H1 (cell line): ENCODE measurements at regions not wholly inside any gene's neighbourhood (a gene's known extent, or its start where the extent isn't known, plus 50 kb on each side); places are given as distances from the start of the nearest gene placed in this dataset.

Experiments used
- CTCF ChIA-PET: fragments of 300-600 bp; sonication (Branson Sonifier 250); formaldehyde crosslinking; loops from one replicate; lab custom pipeline; 2021; ENCODE audit not compliant: partially characterized antibody; lab: Charles Lee
- POLR2A ChIA-PET: fragments of 300-600 bp; sonication (Branson Sonifier 250); formaldehyde crosslinking; loops from one replicate; lab custom pipeline; 2021; ENCODE audit warnings: inconsistent platforms; ENCODE audit not compliant: partially characterized antibody; lab: Charles Lee
- DNase-seq, 2 experiments: peaks; one replicate each; pipeline versions ENCODE4 v3.0.0 to v3.0.0-alpha.2; 2010 to 2022; ENCODE audit warnings: low spot score in 2 of 2, low read depth in 1 of 2, mixed read lengths in 1 of 2
- FAIRE-seq: peaks from 2 replicates; lab custom pipeline; 2011; peaks lifted over from hg19 to GRCh38; lab: Jason Lieb, UNC
- H2AFZ ChIP-seq: 2 replicates; pipeline ENCODE4 v1.8.1; 2012; ENCODE audit warnings: low read length, inconsistent platforms
- H2AK5ac ChIP-seq: 2 replicates; pipeline ENCODE4 v1.6.1; 2013; ENCODE audit warnings: low read depth, low read length
- H2BK120ac ChIP-seq: replicated peaks from 2 replicates; pipeline ENCODE3; 2013; ENCODE audit warnings: low read depth, low read length, inconsistent platforms
- H2BK12ac ChIP-seq: 2 replicates; pipeline ENCODE4 v1.6.1; 2013; ENCODE audit warnings: low read depth, low read length
- H2BK15ac ChIP-seq: 2 replicates; pipeline ENCODE4 v1.6.1; 2013; ENCODE audit warnings: low read length
- H2BK20ac ChIP-seq: 2 replicates; pipeline ENCODE4 v1.6.1; 2013; ENCODE audit warnings: low read length
- H2BK5ac ChIP-seq: 2 replicates; pipeline ENCODE4 v1.6.1; 2013; ENCODE audit warnings: low read depth, low read length
- H3K14ac ChIP-seq: 2 replicates; pipeline ENCODE4 v1.6.1; 2013; ENCODE audit warnings: inconsistent platforms; ENCODE audit not compliant: insufficient read length
- H3K18ac ChIP-seq: 2 replicates; pipeline ENCODE4 v1.6.1; 2013; ENCODE audit warnings: low read length; ENCODE audit errors: extremely low read depth
- H3K23ac ChIP-seq: 2 replicates; pipeline ENCODE4 v1.6.1; 2013; ENCODE audit warnings: inconsistent platforms; ENCODE audit not compliant: insufficient read length
- H3K23me2 ChIP-seq: 2 replicates; pipeline ENCODE4 v1.6.1; 2013; ENCODE audit warnings: low read depth, low read length
- H3K27ac ChIP-seq: 2 replicates; pipeline ENCODE4 v1.6.1; 2011; ENCODE audit warnings: low read depth, low read length, inconsistent platforms
- H3K27me3 ChIP-seq, 4 experiments: replicated peaks in 1 of 4; 1 replicate in 1 of 4; 2 replicates in 3 of 4; pipeline versions ENCODE4 v1.6.1 to v1.8.1; 2011 to 2013; ENCODE audit warnings: low read length in 3 of 4, mild to moderate bottlenecking in 3 of 4, inconsistent platforms in 2 of 4, mixed read lengths in 2 of 4, moderate library complexity in 1 of 4; ENCODE audit not compliant: control insufficient read depth in 3 of 4, insufficient read depth in 3 of 4; ENCODE audit errors: extremely low read depth in 1 of 4
- H3K36me3 ChIP-seq, 4 experiments: 2 replicates each; pipeline versions ENCODE4 v1.6.1 to v1.8.1; 2011 to 2013; ENCODE audit warnings: mild to moderate bottlenecking in 4 of 4, low read length in 3 of 4, moderate library complexity in 2 of 4, control low read depth in 1 of 4, inconsistent platforms in 1 of 4; ENCODE audit not compliant: insufficient read depth in 4 of 4, control insufficient read depth in 2 of 4
- H3K4ac ChIP-seq: replicated peaks from 2 replicates; pipeline ENCODE3; 2013; ENCODE audit warnings: low read length, low read depth, mixed read lengths, inconsistent platforms; ENCODE audit not compliant: insufficient read length
- H3K4me1 ChIP-seq, 4 experiments: replicated peaks in 1 of 4; 1 replicate in 1 of 4; 2 replicates in 3 of 4; pipeline versions ENCODE4 v1.6.1 to v1.8.1; 2011 to 2013; ENCODE audit warnings: low read length in 3 of 4, inconsistent platforms in 2 of 4, mixed read lengths in 1 of 4; ENCODE audit not compliant: insufficient read depth in 4 of 4, control insufficient read depth in 3 of 4
- H3K4me2 ChIP-seq, 2 experiments: 2 replicates each; pipeline versions ENCODE4 v1.6.1 to v1.8.1; 2011 to 2013; ENCODE audit warnings: low read depth in 2 of 2, low read length in 2 of 2, control low read depth in 1 of 2, inconsistent platforms in 1 of 2, mild to moderate bottlenecking in 1 of 2; ENCODE audit not compliant: insufficient read depth in 1 of 2
- H3K4me3 ChIP-seq, 4 experiments: fragments of 200-600, 300-600 bp in 1 of 4; sonication (generic), shearing (Covaris generic), sonication (Bioruptor Twin) in 1 of 4; 2 replicates each; pipeline versions ENCODE4 v1.5.1 to v1.8.1; 2011 to 2016; ENCODE audit warnings: low read length in 4 of 4, low read depth in 3 of 4, control low read depth in 2 of 4, inconsistent platforms in 2 of 4, mild to moderate bottlenecking in 2 of 4, mixed read lengths in 1 of 4, moderate library complexity in 1 of 4; ENCODE audit not compliant: insufficient read depth in 2 of 4; ENCODE audit errors: extremely low read depth in 1 of 4
- H3K56ac ChIP-seq: replicated peaks from 2 replicates; pipeline ENCODE3; 2013; ENCODE audit warnings: low read depth, mild to moderate bottlenecking, mixed read lengths, low read length, inconsistent platforms; ENCODE audit not compliant: insufficient read length
- H3K79me1 ChIP-seq: 2 replicates; pipeline ENCODE4 v1.6.1; 2013; ENCODE audit warnings: low read depth, low read length, control low read depth
- H3K79me2 ChIP-seq, 2 experiments: 2 replicates each; pipeline versions ENCODE4 v1.6.1 to v1.8.1; 2012 to 2013; ENCODE audit warnings: low read length in 2 of 2, mild to moderate bottlenecking in 2 of 2, inconsistent platforms in 1 of 2; ENCODE audit not compliant: insufficient read depth in 2 of 2, control insufficient read depth in 1 of 2
- H3K9ac ChIP-seq, 4 experiments: replicated peaks in 1 of 4; 1 replicate in 1 of 4; 2 replicates in 3 of 4; pipeline versions ENCODE4 v1.6.1 to v1.8.1; 2011 to 2013; ENCODE audit warnings: low read depth in 3 of 4, low read length in 3 of 4, control low read depth in 2 of 4, mild to moderate bottlenecking in 2 of 4, moderate library complexity in 2 of 4, inconsistent platforms in 1 of 4; ENCODE audit errors: extremely low read depth in 1 of 4
- H3K9me3 ChIP-seq, 2 experiments: 2 replicates each; pipeline versions ENCODE4 v1.6.1 to v1.8.1; 2012 to 2013; ENCODE audit warnings: mild to moderate bottlenecking in 2 of 2, moderate library complexity in 2 of 2, control low read depth in 1 of 2, inconsistent platforms in 1 of 2, low read depth in 1 of 2, low read length in 1 of 2, mixed read lengths in 1 of 2; ENCODE audit not compliant: insufficient read depth in 2 of 2
- H4K20me1 ChIP-seq, 2 experiments: replicated peaks in 1 of 2; 2 replicates each; pipeline versions ENCODE3 to v1.8.1; 2011 to 2013; ENCODE audit warnings: inconsistent platforms in 2 of 2, low read length in 2 of 2, mild to moderate bottlenecking in 1 of 2; ENCODE audit not compliant: insufficient read depth in 2 of 2, control insufficient read depth in 1 of 2
- H4K5ac ChIP-seq: 2 replicates; pipeline ENCODE4 v1.6.1; 2013; ENCODE audit warnings: low read length, low read depth, mixed read lengths, inconsistent platforms; ENCODE audit not compliant: insufficient read length
- H4K8ac ChIP-seq: 2 replicates; pipeline ENCODE4 v1.8.0; 2013; ENCODE audit warnings: mild to moderate bottlenecking, moderate library complexity, low read length, inconsistent platforms; ENCODE audit not compliant: insufficient read depth; ENCODE audit errors: extremely low read depth
- H4K91ac ChIP-seq: replicated peaks from 2 replicates; pipeline ENCODE3; 2013; ENCODE audit warnings: low read length, mixed read lengths, inconsistent platforms; ENCODE audit not compliant: insufficient read length
- BRCA1 ChIP-seq: IDR thresholded peaks from 2 replicates; pipeline ENCODE4 v1.6.1; 2012; ENCODE audit warnings: low read depth, low read length, improper control_type of control experiment
- E2F6 ChIP-seq: IDR thresholded peaks from 2 replicates; pipeline ENCODE4 v1.6.1; 2012; ENCODE audit warnings: inconsistent platforms
- HDAC6 ChIP-seq: IDR thresholded peaks from one replicate; pipeline ENCODE4 v1.7.1; 2012; ENCODE audit warnings: low read depth, mild to moderate bottlenecking, inconsistent platforms, low read length, moderate library complexity
- WGBS, 2 experiments: shearing (Covaris generic) in 1 of 2; methylation state at CpG; one replicate each; pipeline versions ENCODE4 v1.1.6 to v1.1.7; 2013 to 2015; ENCODE audit warnings: low lambda C conversion rate in 2 of 2, mixed read lengths in 2 of 2, inconsistent platforms in 1 of 2, low coverage in 1 of 2, missing lambda C conversion rate in 1 of 2; ENCODE audit not compliant: insufficient replicate concordance in 2 of 2, insufficient coverage in 1 of 2, insufficient read length in 1 of 2; ENCODE audit errors: extremely low coverage in 1 of 2, missing lambda C conversion rate in 1 of 2; 5-methylcytosine and 5-hydroxymethylcytosine counted together

DNA sequence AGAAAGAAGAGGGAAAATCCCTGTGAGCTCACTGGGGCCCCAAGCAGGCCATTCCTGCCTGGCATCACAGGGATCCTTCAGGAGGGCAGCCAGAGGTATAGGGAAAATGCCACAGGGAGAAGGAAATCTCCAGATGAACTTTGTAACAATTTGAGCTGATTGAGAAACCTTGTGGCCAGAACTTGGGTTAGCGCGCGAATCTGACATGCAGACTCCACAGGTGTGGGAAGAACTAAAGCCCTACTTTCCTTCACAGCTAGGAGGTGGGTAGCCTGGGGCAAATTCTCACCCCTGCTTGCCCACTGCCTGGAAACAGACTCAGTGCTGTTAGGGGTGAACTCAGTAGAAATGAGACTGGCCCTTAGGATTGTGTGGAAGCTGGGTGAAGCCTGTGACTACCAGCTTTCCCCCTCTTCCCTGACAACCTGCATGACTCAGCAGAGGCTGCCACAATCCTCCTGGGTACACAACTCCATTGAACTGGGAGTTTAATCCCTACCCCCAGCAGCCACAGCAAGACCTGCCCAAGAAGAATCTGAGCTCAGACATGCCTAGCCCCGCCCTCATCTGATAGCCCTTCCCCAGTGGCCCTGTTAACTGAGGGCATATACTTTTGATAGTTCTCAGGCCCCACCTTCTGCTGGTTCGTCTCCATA is 57.2 kb upstream of the USP9Y start:
- Histone ChIP-seq H3K9ac (no peak overlapping the region), H2BK120ac (no peak overlapping the region), H4K5ac (no peak overlapping the region), H3K36me3 (no peaks in the 10 kb centered on the region), H3K14ac (no peak overlapping the region), H3K4ac (no peak overlapping the region), H4K20me1 (no peaks in the 10 kb centered on the region), H3K79me1 (no peaks in the 10 kb centered on the region), H3K18ac (no peak overlapping the region), H3K23ac (no peak overlapping the region), H3K4me1 (peaks cover 0 to 2% (median 0%) of the 10 kb centered on the region in 4 experiments; a peak in 2 of 7 replicates), H3K27ac (no peak overlapping the region), H3K23me2 (no peaks in the 10 kb centered on the region), H2BK5ac (no peak overlapping the region), H2BK15ac (no peak overlapping the region), H2BK20ac (no peak overlapping the region), H3K79me2 (no peaks in the 10 kb centered on the region), H2BK12ac (no peak overlapping the region), H2AK5ac (no peak overlapping the region), H4K8ac (no peak overlapping the region), H3K27me3 (no peaks in the 10 kb centered on the region), H3K9me3 (no peaks in the 10 kb centered on the region; a peak in 1 of 4 replicates), H3K56ac (no peak overlapping the region), H3K4me2 (no peak overlapping the region), H2AFZ (no peak overlapping the region; the same call in 1 of the 2 replicates), H4K91ac (no peak overlapping the region), H3K4me3 (no peak overlapping the region)
- DNase-seq (no peak), FAIRE-seq (no peak)
- ChIA-PET POLR2A (interaction anchor here (0.6 kb wide), 1 partner anchor 18 kb away, joined by 3 read pairs; no protein-coding TSS in a partner anchor), CTCF (no interaction called here)
- TF ChIP-seq HDAC6 (no peak), BRCA1 (no peak), E2F6 (no peak)
- 81% methylated on average over 4 of the region's 5 CpGs; no CpG with 5 or more reads in 1 of the 2 experiments for WGBS, 2 experiments
